ENCODE measurements at regions not wholly inside any gene's neighbourhood (a gene's known extent, or its start where the extent isn't known, plus 50 kb on each side); places are given as distances from the start of the nearest gene placed in this dataset.
A peak's percentile ranks its signal among the peaks of the same experiment; 100 is the strongest.

GRCh38 chr15:46411900-46412299 is 777.1 kb downstream of the SQOR start:
- H3K36me3 ChIP-seq (ENCODE audit: control insufficient read depth, insufficient read depth, low read length), result no peaks in the 10 kb centered on the region
- no peak overlapping the region for H3K4me3 ChIP-seq (ENCODE audit: low read depth, low read length)
- no CpG with 5 or more reads among the region's 2 CpGs for WGBS (ENCODE audit: insufficient coverage)
- H3K27me3 ChIP-seq (ENCODE audit: control insufficient read depth, insufficient read depth, low read length), result no peaks in the 10 kb centered on the region
- H3K9me3 ChIP-seq (ENCODE audit: control insufficient read depth, insufficient read depth, low read length), result no peaks in the 10 kb centered on the region
- H3K27ac ChIP-seq (ENCODE audit: low read depth, low read length), result no peak overlapping the region
- no peak for DNase-seq (ENCODE audit: low read depth in 4 of 6, low spot score in 6 of 6)
- no peaks in the 10 kb centered on the region for H3K4me1 ChIP-seq (ENCODE audit: control insufficient read depth, insufficient read depth, low read length)

GRCh38 chr15:46413799-46414198 is 779.0 kb downstream of the SQOR start:
- no peak overlapping the region for H3K4me3 ChIP-seq (ENCODE audit: low read depth, low read length)
- WGBS (ENCODE audit: insufficient coverage), result no CpG with 5 or more reads among the region's 1 CpG
- DNase-seq (ENCODE audit: low read depth in 4 of 6, low spot score in 6 of 6), result no peak
- no peaks in the 10 kb centered on the region for H3K9me3 ChIP-seq (ENCODE audit: control insufficient read depth, insufficient read depth, low read length)
- H3K27ac ChIP-seq (ENCODE audit: low read depth, low read length), result no peak overlapping the region
- no peaks in the 10 kb centered on the region for H3K36me3 ChIP-seq (ENCODE audit: control insufficient read depth, insufficient read depth, low read length)
- no peaks in the 10 kb centered on the region for H3K4me1 ChIP-seq (ENCODE audit: control insufficient read depth, insufficient read depth, low read length)
- no peaks in the 10 kb centered on the region for H3K27me3 ChIP-seq (ENCODE audit: control insufficient read depth, insufficient read depth, low read length)

- no peaks in the 10 kb centered on the region for H3K36me3 ChIP-seq (ENCODE audit: control insufficient read depth, insufficient read depth, low read length)
- no peaks in the 10 kb centered on the region for H3K27me3 ChIP-seq (ENCODE audit: control insufficient read depth, insufficient read depth, low read length)
- WGBS (ENCODE audit: insufficient coverage), result no CpG with 5 or more reads among the region's 1 CpG
- DNase-seq (ENCODE audit: low read depth in 4 of 6, low spot score in 6 of 6), result peak in 2 of 6 donors; percentile 38 to 46
- no peak overlapping the region for H3K27ac ChIP-seq (ENCODE audit: low read depth, low read length)
- H3K4me1 ChIP-seq (ENCODE audit: control insufficient read depth, insufficient read depth, low read length), result no peaks in the 10 kb centered on the region
- no peaks in the 10 kb centered on the region for H3K9me3 ChIP-seq (ENCODE audit: control insufficient read depth, insufficient read depth, low read length)
- H3K4me3 ChIP-seq (ENCODE audit: low read depth, low read length), result no peak overlapping the region
Measured at GRCh38 chr15:46416544-46416943, 781.7 kb downstream of the SQOR start.

GRCh38 chr15:46420990-46421389 is 786.2 kb downstream of the SQOR start:
- DNase-seq (ENCODE audit: low read depth in 4 of 6, low spot score in 6 of 6), result peak in 1 of 6 donors; percentile 42
- H3K9me3 ChIP-seq (ENCODE audit: control insufficient read depth, insufficient read depth, low read length), result peaks cover 6% of the 10 kb centered on the region
- no peaks in the 10 kb centered on the region for H3K27me3 ChIP-seq (ENCODE audit: control insufficient read depth, insufficient read depth, low read length)
- H3K4me3 ChIP-seq (ENCODE audit: low read depth, low read length), result no peak overlapping the region
- WGBS (ENCODE audit: insufficient coverage), result no CpG with 5 or more reads among the region's 1 CpG
- no peaks in the 10 kb centered on the region for H3K36me3 ChIP-seq (ENCODE audit: control insufficient read depth, insufficient read depth, low read length)
- no peak overlapping the region for H3K27ac ChIP-seq (ENCODE audit: low read depth, low read length)
- H3K4me1 ChIP-seq (ENCODE audit: control insufficient read depth, insufficient read depth, low read length), result no peaks in the 10 kb centered on the region

- 78% methylated on average over 3 of the region's 4 CpGs for WGBS (ENCODE audit: insufficient coverage)
- peaks cover 2% of the 10 kb centered on the region for H3K9me3 ChIP-seq (ENCODE audit: control insufficient read depth, insufficient read depth, low read length)
- H3K27me3 ChIP-seq (ENCODE audit: control insufficient read depth, insufficient read depth, low read length), result no peaks in the 10 kb centered on the region
- no peak for DNase-seq (ENCODE audit: low read depth in 4 of 6, low spot score in 6 of 6)
- H3K36me3 ChIP-seq (ENCODE audit: control insufficient read depth, insufficient read depth, low read length), result no peaks in the 10 kb centered on the region
- no peak overlapping the region for H3K27ac ChIP-seq (ENCODE audit: low read depth, low read length)
- no peaks in the 10 kb centered on the region for H3K4me1 ChIP-seq (ENCODE audit: control insufficient read depth, insufficient read depth, low read length)
- H3K4me3 ChIP-seq (ENCODE audit: low read depth, low read length), result no peak overlapping the region
Measured at GRCh38 chr15:46441294-46442062, 806.6 kb downstream of the SQOR start.

GRCh38 chr15:46442184-46442583 is 807.4 kb downstream of the SQOR start:
- Histone ChIP-seq H3K9me3 (ENCODE audit: control insufficient read depth, insufficient read depth, low read length) (peaks cover 2% of the 10 kb centered on the region), H3K27ac (ENCODE audit: low read depth, low read length) (no peak overlapping the region), H3K36me3 (ENCODE audit: control insufficient read depth, insufficient read depth, low read length) (no peaks in the 10 kb centered on the region), H3K4me3 (ENCODE audit: low read depth, low read length) (no peak overlapping the region), H3K4me1 (ENCODE audit: control insufficient read depth, insufficient read depth, low read length) (no peaks in the 10 kb centered on the region), H3K27me3 (ENCODE audit: control insufficient read depth, insufficient read depth, low read length) (no peaks in the 10 kb centered on the region)
- WGBS (ENCODE audit: insufficient coverage), result 80% methylated on average over 5 of the region's 5 CpGs
- no peak for DNase-seq (ENCODE audit: low read depth in 4 of 6, low spot score in 6 of 6)

- Histone ChIP-seq H3K4me1 (ENCODE audit: control insufficient read depth, insufficient read depth, low read length) (no peaks in the 10 kb centered on the region), H3K27ac (ENCODE audit: low read depth, low read length) (no peak overlapping the region), H3K4me3 (ENCODE audit: low read depth, low read length) (no peak overlapping the region), H3K36me3 (ENCODE audit: control insufficient read depth, insufficient read depth, low read length) (no peaks in the 10 kb centered on the region), H3K27me3 (ENCODE audit: control insufficient read depth, insufficient read depth, low read length) (no peaks in the 10 kb centered on the region), H3K9me3 (ENCODE audit: control insufficient read depth, insufficient read depth, low read length) (peaks cover 2% of the 10 kb centered on the region)
- no peak for DNase-seq (ENCODE audit: low read depth in 4 of 6, low spot score in 6 of 6)
- WGBS (ENCODE audit: insufficient coverage), result no CpG with 5 or more reads among the region's 1 CpG
Measured at GRCh38 chr15:46442901-46443590, 808.2 kb downstream of the SQOR start.

- 94% methylated on average over 3 of the region's 7 CpGs for WGBS (ENCODE audit: insufficient coverage)
Measured at GRCh38 chr15:46450112-46450809, 815.4 kb downstream of the SQOR start.

GRCh38 chr15:46450810-46451182 is 816.0 kb downstream of the SQOR start:
- DNase-seq (ENCODE audit: low read depth in 4 of 6, low spot score in 6 of 6), result no peak
- no CpG with 5 or more reads among the region's 1 CpG for WGBS (ENCODE audit: insufficient coverage)
- Histone ChIP-seq H3K36me3 (ENCODE audit: control insufficient read depth, insufficient read depth, low read length) (no peaks in the 10 kb centered on the region), H3K4me1 (ENCODE audit: control insufficient read depth, insufficient read depth, low read length) (no peaks in the 10 kb centered on the region), H3K9me3 (ENCODE audit: control insufficient read depth, insufficient read depth, low read length) (no peaks in the 10 kb centered on the region), H3K27ac (ENCODE audit: low read depth, low read length) (no peak overlapping the region), H3K4me3 (ENCODE audit: low read depth, low read length) (no peak overlapping the region), H3K27me3 (ENCODE audit: control insufficient read depth, insufficient read depth, low read length) (no peaks in the 10 kb centered on the region)

More at GRCh38 chr15:46450112-46450809, 815.4 kb downstream of the SQOR start:
- H3K36me3 ChIP-seq (ENCODE audit: control insufficient read depth, insufficient read depth, low read length), result no peaks in the 10 kb centered on the region
- no peak for DNase-seq (ENCODE audit: low read depth in 4 of 6, low spot score in 6 of 6)
- H3K4me3 ChIP-seq (ENCODE audit: low read depth, low read length), result no peak overlapping the region
- no peaks in the 10 kb centered on the region for H3K27me3 ChIP-seq (ENCODE audit: control insufficient read depth, insufficient read depth, low read length)
- H3K9me3 ChIP-seq (ENCODE audit: control insufficient read depth, insufficient read depth, low read length), result no peaks in the 10 kb centered on the region
- no peaks in the 10 kb centered on the region for H3K4me1 ChIP-seq (ENCODE audit: control insufficient read depth, insufficient read depth, low read length)
- no peak overlapping the region for H3K27ac ChIP-seq (ENCODE audit: low read depth, low read length)

All from spinal cord (tissue), 9 donors.